HEK293 (cell line): ENCODE measurements at regions not wholly inside any gene's neighbourhood (a gene's known extent, or its start where the extent isn't known, plus 50 kb on each side); places are given as distances from the start of the nearest gene placed in this dataset.

Experiments used
- CTCF ChIA-PET: fragments of 350-600 bp; formaldehyde crosslinking; extraction: SDS; loops from one replicate; lab custom pipeline; 2021; ENCODE audit warnings: antibody characterized with exemption; lab: Yijun Ruan, JAX
- POLR2A ChIA-PET: fragments of 300-600 bp; formaldehyde crosslinking; extraction: SDS; loops from one replicate; lab custom pipeline; 2020; ENCODE audit warnings: antibody characterized with exemption, inconsistent platforms; lab: Yijun Ruan, JAX
- H3K27ac ChIP-seq: fragments of 200-500 bp; sonication (Bioruptor generic); 2 replicates; pipeline ENCODE4 v1.5.1; 2014; ENCODE audit warnings: low read depth, low read length, control low read depth, inconsistent platforms; ENCODE audit errors: extremely low read depth
- H3K36me3 ChIP-seq, 2 experiments: fragments of 200-500 bp in 1 of 2; sonication (Bioruptor generic) in 1 of 2; 1 replicate in 1 of 2; 2 replicates in 1 of 2; pipeline ENCODE4 v1.5.1; 2014 to 2017; ENCODE audit warnings: inconsistent platforms in 2 of 2, low read length in 2 of 2; ENCODE audit not compliant: control insufficient read depth in 2 of 2, insufficient read depth in 1 of 2
- H3K4me1 ChIP-seq: fragments of 200-500 bp; sonication (Bioruptor generic); 2 replicates; pipeline ENCODE4 v1.5.1; 2014; ENCODE audit warnings: mild to moderate bottlenecking, low read length, inconsistent platforms; ENCODE audit not compliant: control insufficient read depth, insufficient read depth
- H3K4me3 ChIP-seq: 2 replicates; pipeline ENCODE4 v1.5.1; 2011; ENCODE audit warnings: low read depth, mild to moderate bottlenecking, control low read depth, low read length, moderate library complexity
- H3K9me3 ChIP-seq: fragments of 200-500 bp; sonication (Bioruptor generic); 2 replicates; pipeline ENCODE4 v1.5.1; 2014; ENCODE audit warnings: low read depth, low read length, inconsistent platforms; ENCODE audit not compliant: control insufficient read depth, insufficient read depth
- BCL11A ChIP-seq: fragments of 450-650 bp; formaldehyde crosslinking; IDR thresholded peaks from 2 replicates; pipeline ENCODE4 v1.5.1; 2016; ENCODE audit warnings: low read depth, missing biosample characterization, missing genetic modification characterization
- GLI2 ChIP-seq: fragments of 450-650 bp; formaldehyde crosslinking; IDR thresholded peaks from 2 replicates; pipeline ENCODE4; 2017; ENCODE audit warnings: missing biosample characterization, missing genetic modification characterization, low read depth, borderline replicate concordance
- PRDM1 ChIP-seq: fragments of 450-650 bp; formaldehyde crosslinking; IDR thresholded peaks from 2 replicates; pipeline ENCODE4; 2016; ENCODE audit warnings: missing biosample characterization, missing genetic modification characterization
- SALL2 ChIP-seq: fragments of 450-650 bp; formaldehyde crosslinking; IDR thresholded peaks from 2 replicates; pipeline ENCODE4 v1.5.0; 2017; ENCODE audit warnings: missing biosample characterization, mild to moderate bottlenecking, missing genetic modification characterization, borderline replicate concordance
- ZBTB17 ChIP-seq: fragments of 450-650 bp; formaldehyde crosslinking; IDR thresholded peaks from 2 replicates; pipeline ENCODE4 v1.5.1; 2016; ENCODE audit warnings: missing biosample characterization, missing genetic modification characterization
- ZNF121 ChIP-seq: fragments of 450-650 bp; formaldehyde crosslinking; IDR thresholded peaks from 2 replicates; pipeline ENCODE4 v1.5.1; 2016; ENCODE audit warnings: missing biosample characterization, missing genetic modification characterization
- ZNF354C ChIP-seq: fragments of 450-650 bp; formaldehyde crosslinking; IDR thresholded peaks from 2 replicates; pipeline ENCODE4 v1.5.1; 2016; ENCODE audit warnings: missing biosample characterization, missing genetic modification characterization, low read depth, borderline replicate concordance
- ZNF558 ChIP-seq: fragments of 450-650 bp; formaldehyde crosslinking; IDR thresholded peaks from 2 replicates; pipeline ENCODE4 v1.5.1; 2016; ENCODE audit warnings: missing biosample characterization, missing genetic modification characterization
- ZNF561 ChIP-seq: fragments of 450-650 bp; IDR thresholded peaks from 2 replicates; pipeline ENCODE4 v1.5.1; 2018; ENCODE audit warnings: missing biosample characterization, missing genetic modification characterization, borderline replicate concordance
- ZNF623 ChIP-seq: fragments of 450-650 bp; formaldehyde crosslinking; IDR thresholded peaks from 2 replicates; pipeline ENCODE4 v1.5.1; 2016; ENCODE audit warnings: missing biosample characterization, missing genetic modification characterization
- ZNF776 ChIP-seq: fragments of 450-650 bp; formaldehyde crosslinking; IDR thresholded peaks from 2 replicates; pipeline ENCODE4 v1.5.0; 2017; ENCODE audit warnings: missing biosample characterization, missing genetic modification characterization, borderline replicate concordance
- ZNF777 ChIP-seq: fragments of 450-650 bp; formaldehyde crosslinking; IDR thresholded peaks from 2 replicates; pipeline ENCODE4 v1.5.1; 2017; ENCODE audit warnings: missing biosample characterization, missing genetic modification characterization, borderline replicate concordance
- ZXDB ChIP-seq: fragments of 450-650 bp; formaldehyde crosslinking; IDR thresholded peaks from 2 replicates; pipeline ENCODE4 v1.5.1; 2016; ENCODE audit warnings: missing biosample characterization, missing genetic modification characterization
- TF ChIP-seq, protein P1 (sequence below): fragments of 450-650 bp; formaldehyde crosslinking; IDR thresholded peaks from 2 replicates; pipeline ENCODE4 v1.5.1; 2016; ENCODE audit warnings: missing biosample characterization, missing genetic modification characterization
- TF ChIP-seq, protein P2 (sequence below): fragments of 450-650 bp; IDR thresholded peaks from 2 replicates; pipeline ENCODE4 v1.5.1; 2018; ENCODE audit warnings: missing biosample characterization, missing genetic modification characterization

DNA sequence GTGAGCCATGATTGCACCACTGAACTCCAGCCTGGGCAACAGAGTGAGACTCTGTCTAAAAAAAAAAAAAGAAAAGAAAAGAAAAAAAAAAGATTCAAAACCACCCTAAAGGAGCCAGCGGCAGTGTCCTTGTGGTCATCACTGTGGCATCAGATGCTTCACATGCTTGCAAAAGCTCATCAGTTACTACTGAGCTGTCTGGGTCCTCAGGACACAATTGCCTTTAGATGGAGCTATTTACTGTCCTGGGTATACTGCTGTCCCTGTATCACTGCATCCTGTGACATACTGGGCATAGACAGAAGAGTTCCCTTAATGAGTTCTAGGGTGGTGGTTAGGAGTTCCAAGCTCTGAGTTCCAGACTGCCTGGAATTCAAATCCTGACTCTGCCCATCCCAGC is 85.8 kb downstream of the LINGO1 start (continued):
- TF ChIP-seq, protein P1, sequence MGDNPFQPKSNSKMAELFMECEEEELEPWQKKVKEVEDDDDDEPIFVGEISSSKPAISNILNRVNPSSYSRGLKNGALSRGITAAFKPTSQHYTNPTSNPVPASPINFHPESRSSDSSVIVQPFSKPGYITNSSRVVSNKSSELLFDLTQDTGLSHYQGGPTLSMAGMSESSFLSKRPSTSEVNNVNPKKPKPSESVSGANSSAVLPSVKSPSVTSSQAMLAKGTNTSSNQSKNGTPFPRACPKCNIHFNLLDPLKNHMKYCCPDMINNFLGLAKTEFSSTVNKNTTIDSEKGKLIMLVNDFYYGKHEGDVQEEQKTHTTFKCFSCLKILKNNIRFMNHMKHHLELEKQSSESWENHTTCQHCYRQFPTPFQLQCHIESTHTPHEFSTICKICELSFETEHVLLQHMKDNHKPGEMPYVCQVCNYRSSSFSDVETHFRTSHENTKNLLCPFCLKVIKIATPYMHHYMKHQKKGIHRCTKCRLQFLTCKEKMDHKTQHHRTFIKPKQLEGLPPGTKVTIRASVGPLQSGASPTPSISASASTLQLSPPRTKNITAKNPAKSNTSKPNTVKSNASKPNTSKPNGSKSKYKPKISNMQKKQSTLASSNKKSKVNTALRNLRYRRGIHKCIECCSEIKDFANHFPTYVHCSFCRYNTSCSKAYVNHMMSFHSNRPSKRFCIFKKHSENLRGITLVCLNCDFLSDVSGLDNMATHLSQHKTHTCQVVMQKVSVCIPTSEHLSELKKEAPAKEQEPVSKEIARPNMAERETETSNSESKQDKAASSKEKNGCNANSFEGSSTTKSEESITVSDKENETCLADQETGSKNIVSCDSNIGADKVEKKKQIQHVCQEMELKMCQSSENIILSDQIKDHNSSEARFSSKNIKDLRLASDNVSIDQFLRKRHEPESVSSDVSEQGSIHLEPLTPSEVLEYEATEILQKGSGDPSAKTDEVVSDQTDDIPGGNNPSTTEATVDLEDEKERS (tag by site-specific recombination), result no peak
- TF ChIP-seq ZNF354C, result no peak
- TF ChIP-seq, all 188 proteins: peak for 0

DNA sequence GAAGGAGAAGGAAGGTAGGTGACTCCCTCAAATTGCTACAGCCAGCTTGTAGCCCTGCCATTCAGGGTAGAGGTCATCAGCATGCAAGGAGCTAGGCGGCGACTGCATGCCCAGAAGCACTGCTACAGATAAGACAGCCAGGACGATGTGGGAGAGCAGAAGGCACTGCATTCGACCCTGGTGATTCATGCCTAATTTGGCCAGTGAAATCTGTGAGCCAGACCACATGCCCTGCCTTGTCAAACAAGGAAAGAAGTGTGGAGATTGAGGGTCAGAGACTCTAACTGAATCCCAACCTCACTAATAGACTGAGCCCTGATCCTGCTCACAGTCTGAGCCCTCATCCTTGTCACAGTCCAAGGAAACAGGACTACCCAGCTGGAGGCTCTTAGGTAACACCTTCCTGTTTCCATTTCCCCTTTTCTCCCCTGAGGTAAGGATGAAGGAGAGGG is 86.6 kb downstream of the LINGO1 start:
- ChIA-PET CTCF (interaction anchor here (0.6 to 5.3 kb wide), 9 partner anchors 14 to 622 kb away, joined by 3 to 131 read pairs (median 4); no protein-coding TSS in a partner anchor), POLR2A (no interaction called here)
- Histone ChIP-seq H3K36me3 (no peaks in the 10 kb centered on the region), H3K4me1 (no peaks in the 10 kb centered on the region), H3K9me3 (no peaks in the 10 kb centered on the region), H3K27ac (no peak overlapping the region), H3K4me3 (no peak overlapping the region)
- TF ChIP-seq ZNF623 (tag by site-specific recombination) (no peak), ZBTB17 (tag by site-specific recombination) (peak; percentile 52)

DNA sequence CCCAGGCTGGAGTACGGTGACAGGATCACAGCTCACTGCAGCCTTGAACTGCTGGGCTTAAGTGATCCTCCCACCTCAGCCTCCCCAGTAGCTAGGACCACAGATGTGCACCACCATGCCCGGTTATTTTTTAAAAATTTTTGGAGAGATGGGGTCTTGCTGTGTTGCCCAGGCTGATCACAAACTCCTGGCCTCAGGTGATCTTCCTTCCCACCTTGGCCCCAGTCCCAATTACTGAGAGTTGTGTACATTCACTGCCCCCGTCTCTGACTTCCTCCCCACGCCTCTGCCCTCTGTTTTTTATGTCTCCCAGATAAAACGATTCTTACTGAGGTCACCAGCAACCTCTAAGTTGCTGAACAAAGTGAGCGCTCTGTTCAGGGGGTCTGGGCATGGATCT is 87.7 kb downstream of the LINGO1 start:
- TF ChIP-seq, protein P2, sequence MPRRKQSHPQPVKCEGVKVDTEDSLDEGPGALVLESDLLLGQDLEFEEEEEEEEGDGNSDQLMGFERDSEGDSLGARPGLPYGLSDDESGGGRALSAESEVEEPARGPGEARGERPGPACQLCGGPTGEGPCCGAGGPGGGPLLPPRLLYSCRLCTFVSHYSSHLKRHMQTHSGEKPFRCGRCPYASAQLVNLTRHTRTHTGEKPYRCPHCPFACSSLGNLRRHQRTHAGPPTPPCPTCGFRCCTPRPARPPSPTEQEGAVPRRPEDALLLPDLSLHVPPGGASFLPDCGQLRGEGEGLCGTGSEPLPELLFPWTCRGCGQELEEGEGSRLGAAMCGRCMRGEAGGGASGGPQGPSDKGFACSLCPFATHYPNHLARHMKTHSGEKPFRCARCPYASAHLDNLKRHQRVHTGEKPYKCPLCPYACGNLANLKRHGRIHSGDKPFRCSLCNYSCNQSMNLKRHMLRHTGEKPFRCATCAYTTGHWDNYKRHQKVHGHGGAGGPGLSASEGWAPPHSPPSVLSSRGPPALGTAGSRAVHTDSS (tag by site-specific recombination), result no peak
- peak; percentile 78 for TF ChIP-seq ZNF121 (tag by site-specific recombination)
- POLR2A ChIA-PET, result no interaction called here
- H3K27ac ChIP-seq, result no peak overlapping the region
- H3K4me3 ChIP-seq, result no peak overlapping the region
- H3K4me1 ChIP-seq, result no peaks in the 10 kb centered on the region
- CTCF ChIA-PET, result interaction anchor here (0.7 to 5.3 kb wide), 5 partner anchors 9 to 426 kb away, joined by 3 to 131 read pairs (median 13); no protein-coding TSS in a partner anchor
- no peaks in the 10 kb centered on the region for H3K9me3 ChIP-seq
- no peaks in the 10 kb centered on the region for H3K36me3 ChIP-seq

DNA sequence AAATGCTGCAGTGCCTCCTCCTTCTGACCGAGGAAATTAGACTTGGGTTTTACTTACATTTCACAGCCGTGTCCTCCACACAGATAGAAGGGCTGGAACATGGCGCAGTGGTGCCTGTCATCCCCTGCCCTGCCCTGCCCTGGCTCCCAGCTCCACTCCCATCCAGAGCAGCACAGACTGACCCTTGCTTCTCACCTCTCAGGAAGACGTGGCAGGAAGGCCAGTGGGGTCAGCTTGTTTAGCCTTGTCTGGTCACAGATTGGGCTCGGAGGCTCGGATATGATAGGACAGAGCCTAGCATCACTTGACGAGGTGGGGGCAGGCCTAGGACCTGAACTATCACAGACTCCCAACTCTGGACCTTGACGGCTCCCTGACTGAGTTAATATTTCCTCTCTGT is 88.5 kb downstream of the LINGO1 start:
- H3K4me1 ChIP-seq, result no peaks in the 10 kb centered on the region
- no peak overlapping the region for H3K27ac ChIP-seq
- H3K36me3 ChIP-seq, result no peaks in the 10 kb centered on the region
- no peak overlapping the region for H3K4me3 ChIP-seq
- no peak for TF ChIP-seq ZNF561
- no peak for TF ChIP-seq ZNF776 (tag by site-specific recombination)
- TF ChIP-seq GLI2, result no peak
- no peak for TF ChIP-seq SALL2 (tag by site-specific recombination)
- no peak for TF ChIP-seq ZXDB (tag by site-specific recombination)
- no peak for TF ChIP-seq BCL11A (tag by site-specific recombination)
- TF ChIP-seq ZNF777 (tag by site-specific recombination), result no peak
- TF ChIP-seq PRDM1 (tag by site-specific recombination), result no peak
- TF ChIP-seq ZNF558, result no peak
- H3K9me3 ChIP-seq, result no peaks in the 10 kb centered on the region
- CTCF ChIA-PET, result interaction anchor here (0.6 to 5.3 kb wide), 54 partner anchors 8 to 1988 kb away, joined by 3 to 131 read pairs (median 7); partner anchors contain the start of genes LINGO1 and RCN2
- POLR2A ChIA-PET, result interaction anchor here (1.0 to 1.5 kb wide), 4 partner anchors 49 to 473 kb away, joined by 3 to 8 read pairs (median 4); partner anchors contain the start of genes PEAK1 and TSPAN3
